ENCODE measurements at regions not wholly inside any gene's neighbourhood (a gene's known extent, or its start where the extent isn't known, plus 50 kb on each side); places are given as distances from the start of the nearest gene placed in this dataset.

GRCh38 chr10:81031774-81032173, 494.1 kb downstream of the SH2D4B start:
- TF ChIP-seq CTCF (IDR thresholded peaks at IDR 0.05; ENCODE audit: extremely low read depth, missing control alignments): no peak
- DNase-seq (ENCODE audit: low spot score): peak; percentile 44

- no peak for TF ChIP-seq CTCF (IDR thresholded peaks at IDR 0.05; ENCODE audit: extremely low read depth, missing control alignments)
- DNase-seq (ENCODE audit: low spot score): no peak
These were observed 496.7 kb downstream of the SH2D4B start for GRCh38 chr10:81034383-81034782.

GRCh38 chr10:81036257-81036656, 498.6 kb downstream of the SH2D4B start:
- TF ChIP-seq CTCF (IDR thresholded peaks at IDR 0.05; ENCODE audit: extremely low read depth, missing control alignments): no peak
- peak; percentile 40 for DNase-seq (ENCODE audit: low spot score)

GRCh38 chr10:81040031-81040430, 502.3 kb downstream of the SH2D4B start:
- DNase-seq (ENCODE audit: low spot score): no peak
- no peak for TF ChIP-seq CTCF (IDR thresholded peaks at IDR 0.05; ENCODE audit: extremely low read depth, missing control alignments)

- no peak for DNase-seq (ENCODE audit: low spot score)
These were observed 503.2 kb downstream of the SH2D4B start for GRCh38 chr10:81040940-81041339.

GRCh38 chr10:81042647-81043046, 504.9 kb downstream of the SH2D4B start:
- TF ChIP-seq CTCF (IDR thresholded peaks at IDR 0.05; ENCODE audit: extremely low read depth, missing control alignments): no peak
- no peak for DNase-seq (ENCODE audit: low spot score)

More at GRCh38 chr10:81040940-81041339, 503.2 kb downstream of the SH2D4B start:
- no peak for TF ChIP-seq CTCF (IDR thresholded peaks at IDR 0.05; ENCODE audit: extremely low read depth, missing control alignments)

GRCh38 chr10:81065474-81065873, 527.8 kb downstream of the SH2D4B start:
- DNase-seq (ENCODE audit: low spot score): no peak
- TF ChIP-seq CTCF (IDR thresholded peaks at IDR 0.05; ENCODE audit: extremely low read depth, missing control alignments): no peak

All from GM20000 (cell line).